Neural cell (in vitro differentiated cells): ENCODE measurements at regions not wholly inside any gene's neighbourhood (a gene's known extent, or its start where the extent isn't known, plus 50 kb on each side); places are given as distances from the start of the nearest gene placed in this dataset.

ENCODE experiments used
- H2AFZ ChIP-seq: fragments of 200-600, 300-800 bp; sonication (generic), shearing (Covaris generic); 2 replicates; pipeline ENCODE4 v1.6.0; 2014; ENCODE audit warnings: low read depth, mild to moderate bottlenecking, antibody characterized with exemption, low read length, moderate library complexity
- H3F3A ChIP-seq: fragments of 200-600 bp; shearing (Covaris generic); 2 replicates; pipeline ENCODE4 v1.6.1; 2016; ENCODE audit warnings: mild to moderate bottlenecking, moderate library complexity, mixed read lengths, antibody characterized with exemption, low read length; ENCODE audit not compliant: insufficient read depth, poor library complexity, severe bottlenecking
- H3K27ac ChIP-seq: fragments of 200-600, 300-800 bp; sonication (generic), shearing (Covaris generic); 2 replicates; pipeline ENCODE4 v1.5.1; 2014; ENCODE audit warnings: mild to moderate bottlenecking, low read length, moderate library complexity
- H3K27me3 ChIP-seq: fragments of 300-800, 200-600 bp; sonication (generic), shearing (Covaris generic); 2 replicates; pipeline ENCODE4 v1.6.0; 2014; ENCODE audit warnings: mild to moderate bottlenecking, low read depth, low read length, moderate library complexity; ENCODE audit not compliant: insufficient read depth
- H3K36me3 ChIP-seq: fragments of 300-800, 200-600 bp; sonication (generic), shearing (Covaris generic); 2 replicates; pipeline ENCODE4 v1.5.1; 2014; ENCODE audit warnings: mild to moderate bottlenecking, antibody characterized with exemption, low read length, moderate library complexity; ENCODE audit not compliant: insufficient read depth
- H3K4me2 ChIP-seq: fragments of 300-800, 200-600 bp; sonication (generic), shearing (Covaris generic); 2 replicates; pipeline ENCODE4 v1.6.0; 2014; ENCODE audit warnings: mild to moderate bottlenecking, low read length
- H3K4me3 ChIP-seq: fragments of 300-800, 200-600 bp; sonication (generic), shearing (Covaris generic); 2 replicates; pipeline ENCODE4 v1.5.1; 2014; ENCODE audit warnings: mild to moderate bottlenecking, low read length, moderate library complexity
- H3K79me2 ChIP-seq: fragments of 200-600 bp; shearing (Covaris generic); replicated peaks from 2 replicates; pipeline ENCODE4 v1.6.0; 2014; ENCODE audit warnings: mild to moderate bottlenecking, low read length, moderate library complexity; ENCODE audit not compliant: insufficient read depth
- H3K9ac ChIP-seq: fragments of 300-800, 200-600 bp; sonication (generic), shearing (Covaris generic); 2 replicates; pipeline ENCODE4 v1.6.1; 2016; ENCODE audit warnings: mild to moderate bottlenecking, low read length, mixed read lengths
- H3K9me2 ChIP-seq: fragments of 200-600 bp; shearing (Covaris generic); 2 replicates; pipeline ENCODE4 v1.6.1; 2016; ENCODE audit warnings: mild to moderate bottlenecking, low read length, mixed read lengths; ENCODE audit not compliant: insufficient read depth
- H3K9me3 ChIP-seq: fragments of 200-600, 300-800 bp; sonication (generic), shearing (Covaris generic); 2 replicates; pipeline ENCODE4 v1.6.1; 2016; ENCODE audit warnings: mild to moderate bottlenecking, mixed run types, low read length, moderate library complexity, mixed read lengths
- H4K20me1 ChIP-seq: fragments of 200-600 bp; shearing (Covaris generic); 2 replicates; pipeline ENCODE4 v1.6.1; 2016; ENCODE audit warnings: mild to moderate bottlenecking, mixed run types; ENCODE audit not compliant: insufficient read depth
- EP300 ChIP-seq: fragments of 450-650 bp; conservative IDR thresholded peaks from 2 replicates; pipeline ENCODE4 v1.6.1; 2014; ENCODE audit warnings: antibody characterized with exemption, mild to moderate bottlenecking, moderate library complexity; ENCODE audit not compliant: poor library complexity, severe bottlenecking
- EZH2 ChIP-seq: fragments of 200-600, 300-800 bp; shearing (Covaris generic), sonication (generic); IDR thresholded peaks from 2 replicates; pipeline ENCODE4 v1.6.1; 2014; ENCODE audit warnings: antibody characterized with exemption, low read length, borderline replicate concordance, mild to moderate bottlenecking; ENCODE audit not compliant: insufficient read depth, poor library complexity, severe bottlenecking
- MXI1 ChIP-seq: fragments of 450-650 bp; conservative IDR thresholded peaks from 2 replicates; pipeline ENCODE4 v1.6.1; 2014; ENCODE audit warnings: antibody characterized with exemption, mild to moderate bottlenecking; ENCODE audit not compliant: poor library complexity, severe bottlenecking
- POLR2AphosphoS5 ChIP-seq: IDR thresholded peaks from 2 replicates; pipeline ENCODE4 v1.6.1; 2012
- RAD21 ChIP-seq: fragments of 450-650 bp; conservative IDR thresholded peaks from 2 replicates; pipeline ENCODE4 v1.6.1; 2014; ENCODE audit warnings: antibody characterized with exemption, mild to moderate bottlenecking, moderate library complexity
- SMC3 ChIP-seq: fragments of 450-650 bp; conservative IDR thresholded peaks from 2 replicates; pipeline ENCODE4 v1.6.1; 2014; ENCODE audit warnings: antibody characterized with exemption, mild to moderate bottlenecking, moderate library complexity; ENCODE audit not compliant: poor library complexity
- TAF1 ChIP-seq: IDR thresholded peaks from 2 replicates; pipeline ENCODE4 v1.6.1; 2012; ENCODE audit warnings: low read depth
- TF ChIP-seq, protein P1 (sequence below): IDR thresholded peaks from 2 replicates; pipeline ENCODE4 v1.6.1; 2012; ENCODE audit warnings: borderline replicate concordance
- TF ChIP-seq, protein P2 (sequence below): fragments of 450-650 bp; IDR thresholded peaks from 2 replicates; pipeline ENCODE4 v1.5.1; 2014; ENCODE audit warnings: antibody characterized with exemption, mild to moderate bottlenecking, moderate library complexity; ENCODE audit not compliant: poor library complexity, severe bottlenecking

DNA sequence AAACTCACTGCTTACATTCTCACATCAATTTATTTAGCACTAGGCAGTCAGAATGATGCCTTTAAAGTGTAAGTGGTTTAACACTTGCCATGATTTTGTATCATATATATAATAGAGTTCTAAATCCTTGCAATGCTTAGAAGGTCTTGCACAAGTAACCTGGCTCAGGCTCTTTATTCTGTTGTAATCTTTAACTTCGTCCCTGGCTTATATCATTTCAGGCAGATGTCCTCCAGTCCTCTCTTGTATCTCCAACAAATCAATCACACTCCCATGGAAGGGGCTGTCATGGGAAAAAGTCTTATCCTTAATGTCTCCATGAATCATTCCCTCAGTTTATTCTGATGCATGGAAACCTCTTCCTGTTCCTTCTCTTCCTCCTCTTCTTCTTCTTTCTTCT lies 841.6 kb upstream of the B3GALT2 start:
- Histone ChIP-seq H2AFZ (no peak overlapping the region), H3K9ac (no peak overlapping the region), H3K27ac (no peak overlapping the region), H3K4me3 (no peak overlapping the region), H3K79me2 (no peaks in the 10 kb centered on the region), H3K9me3 (peaks cover under 1% of the 10 kb centered on the region), H3F3A (no peaks in the 10 kb centered on the region), H3K9me2 (no peaks in the 10 kb centered on the region), H3K27me3 (no peaks in the 10 kb centered on the region), H3K4me2 (no peak overlapping the region), H4K20me1 (no peaks in the 10 kb centered on the region), H3K36me3 (no peaks in the 10 kb centered on the region)
- TF ChIP-seq, protein P1, sequence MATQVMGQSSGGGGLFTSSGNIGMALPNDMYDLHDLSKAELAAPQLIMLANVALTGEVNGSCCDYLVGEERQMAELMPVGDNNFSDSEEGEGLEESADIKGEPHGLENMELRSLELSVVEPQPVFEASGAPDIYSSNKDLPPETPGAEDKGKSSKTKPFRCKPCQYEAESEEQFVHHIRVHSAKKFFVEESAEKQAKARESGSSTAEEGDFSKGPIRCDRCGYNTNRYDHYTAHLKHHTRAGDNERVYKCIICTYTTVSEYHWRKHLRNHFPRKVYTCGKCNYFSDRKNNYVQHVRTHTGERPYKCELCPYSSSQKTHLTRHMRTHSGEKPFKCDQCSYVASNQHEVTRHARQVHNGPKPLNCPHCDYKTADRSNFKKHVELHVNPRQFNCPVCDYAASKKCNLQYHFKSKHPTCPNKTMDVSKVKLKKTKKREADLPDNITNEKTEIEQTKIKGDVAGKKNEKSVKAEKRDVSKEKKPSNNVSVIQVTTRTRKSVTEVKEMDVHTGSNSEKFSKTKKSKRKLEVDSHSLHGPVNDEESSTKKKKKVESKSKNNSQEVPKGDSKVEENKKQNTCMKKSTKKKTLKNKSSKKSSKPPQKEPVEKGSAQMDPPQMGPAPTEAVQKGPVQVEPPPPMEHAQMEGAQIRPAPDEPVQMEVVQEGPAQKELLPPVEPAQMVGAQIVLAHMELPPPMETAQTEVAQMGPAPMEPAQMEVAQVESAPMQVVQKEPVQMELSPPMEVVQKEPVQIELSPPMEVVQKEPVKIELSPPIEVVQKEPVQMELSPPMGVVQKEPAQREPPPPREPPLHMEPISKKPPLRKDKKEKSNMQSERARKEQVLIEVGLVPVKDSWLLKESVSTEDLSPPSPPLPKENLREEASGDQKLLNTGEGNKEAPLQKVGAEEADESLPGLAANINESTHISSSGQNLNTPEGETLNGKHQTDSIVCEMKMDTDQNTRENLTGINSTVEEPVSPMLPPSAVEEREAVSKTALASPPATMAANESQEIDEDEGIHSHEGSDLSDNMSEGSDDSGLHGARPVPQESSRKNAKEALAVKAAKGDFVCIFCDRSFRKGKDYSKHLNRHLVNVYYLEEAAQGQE = no peak

DNA sequence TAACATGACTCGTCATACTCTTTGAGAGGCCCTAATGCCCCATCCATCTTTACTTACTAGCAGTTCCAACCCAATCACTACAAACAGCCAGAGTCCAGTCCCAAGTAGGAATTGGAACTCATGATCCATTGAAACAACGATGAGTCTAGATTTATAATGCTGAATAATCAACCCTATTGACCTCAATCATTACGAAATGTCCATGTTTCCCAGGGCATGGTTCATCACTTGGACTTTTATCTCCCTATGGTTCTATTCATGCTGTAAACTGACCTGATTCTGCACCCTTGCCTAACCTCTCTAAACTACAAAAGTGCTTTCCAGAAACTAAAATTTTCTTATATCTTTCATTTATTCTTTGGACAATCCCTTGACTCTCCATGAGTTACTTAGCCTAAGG lies 840.0 kb upstream of the B3GALT2 start:
- H3K79me2 ChIP-seq = no peaks in the 10 kb centered on the region
- H3K36me3 ChIP-seq = no peaks in the 10 kb centered on the region
- no peak overlapping the region for H3K4me3 ChIP-seq
- no peak overlapping the region for H3K9ac ChIP-seq
- no peaks in the 10 kb centered on the region for H3K9me3 ChIP-seq
- no peaks in the 10 kb centered on the region for H3K9me2 ChIP-seq
- no peak overlapping the region for H2AFZ ChIP-seq
- TF ChIP-seq POLR2AphosphoS5 (no peak), RAD21 (no peak), TAF1 (no peak), SMC3 (no peak), MXI1 (no peak), EZH2 (no peak), EP300 (no peak)
- TF ChIP-seq, protein P2, sequence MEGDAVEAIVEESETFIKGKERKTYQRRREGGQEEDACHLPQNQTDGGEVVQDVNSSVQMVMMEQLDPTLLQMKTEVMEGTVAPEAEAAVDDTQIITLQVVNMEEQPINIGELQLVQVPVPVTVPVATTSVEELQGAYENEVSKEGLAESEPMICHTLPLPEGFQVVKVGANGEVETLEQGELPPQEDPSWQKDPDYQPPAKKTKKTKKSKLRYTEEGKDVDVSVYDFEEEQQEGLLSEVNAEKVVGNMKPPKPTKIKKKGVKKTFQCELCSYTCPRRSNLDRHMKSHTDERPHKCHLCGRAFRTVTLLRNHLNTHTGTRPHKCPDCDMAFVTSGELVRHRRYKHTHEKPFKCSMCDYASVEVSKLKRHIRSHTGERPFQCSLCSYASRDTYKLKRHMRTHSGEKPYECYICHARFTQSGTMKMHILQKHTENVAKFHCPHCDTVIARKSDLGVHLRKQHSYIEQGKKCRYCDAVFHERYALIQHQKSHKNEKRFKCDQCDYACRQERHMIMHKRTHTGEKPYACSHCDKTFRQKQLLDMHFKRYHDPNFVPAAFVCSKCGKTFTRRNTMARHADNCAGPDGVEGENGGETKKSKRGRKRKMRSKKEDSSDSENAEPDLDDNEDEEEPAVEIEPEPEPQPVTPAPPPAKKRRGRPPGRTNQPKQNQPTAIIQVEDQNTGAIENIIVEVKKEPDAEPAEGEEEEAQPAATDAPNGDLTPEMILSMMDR = no peak
- TF ChIP-seq, protein P1 = no peak
- H4K20me1 ChIP-seq = no peaks in the 10 kb centered on the region
- H3K27ac ChIP-seq = no peak overlapping the region
- H3K4me2 ChIP-seq = no peak overlapping the region
- H3F3A ChIP-seq = no peaks in the 10 kb centered on the region
- no peaks in the 10 kb centered on the region for H3K27me3 ChIP-seq
